Esophagus muscularis mucosa (tissue), 4 donors: ENCODE measurements at regions not wholly inside any gene's neighbourhood (a gene's known extent, or its start where the extent isn't known, plus 50 kb on each side); places are given as distances from the start of the nearest gene placed in this dataset.
"Not testable (repeated sequence)": the region's sequence is repeated elsewhere in the genome, so short reads cannot be mapped to it uniquely, and the experiment has no call there.

Source experiments
- DNase-seq: peaks from one replicate; pipeline ENCODE4 v3.0.0-alpha.2; 2017; ENCODE audit errors: extremely low spot score
- H3K27ac ChIP-seq, 4 donors: fragments of 200-600 bp; sonication (generic); replicated peaks in 1 of 4; 1 replicate in 3 of 4; 2 replicates in 1 of 4; pipeline ENCODE4 v1.5.1; 2016 to 2019; ENCODE audit warnings: mild to moderate bottlenecking in 1 of 4
- H3K27me3 ChIP-seq, 4 donors: fragments of 200-600 bp; sonication (generic); one replicate each; pipeline versions ENCODE4 v1.5.1 to v1.6.0; 2016 to 2019
- H3K36me3 ChIP-seq, 4 donors: fragments of 200-600 bp; sonication (generic); one replicate each; pipeline ENCODE4 v1.5.1; 2016 to 2019
- H3K4me1 ChIP-seq, 4 donors: fragments of 200-600 bp; sonication (generic); one replicate each; pipeline ENCODE4 v1.5.1; 2016 to 2019
- H3K4me3 ChIP-seq, 4 donors: fragments of 200-600 bp; sonication (generic); 1 replicate in 2 of 4; 2 replicates in 2 of 4; pipeline ENCODE4 v1.5.1; 2016 to 2019; ENCODE audit warnings: mild to moderate bottlenecking in 4 of 4, moderate library complexity in 1 of 4
- H3K9me3 ChIP-seq, 4 donors: fragments of 200-600 bp; sonication (generic); 1 replicate in 3 of 4; 2 replicates in 1 of 4; pipeline ENCODE4 v1.5.1; 2016 to 2019
- CTCF ChIP-seq, 3 experiments: fragments of 200-600 bp in 2 of 3; fragments of 450-650 bp in 1 of 3; sonication (generic) in 2 of 3; IDR thresholded peaks; one replicate each; pipeline ENCODE4 v1.5.1; 2017 to 2019; ENCODE audit warnings: antibody characterized with exemption in 3 of 3, mild to moderate bottlenecking in 2 of 3, moderate library complexity in 1 of 3
- EP300 ChIP-seq: sonication (generic); formaldehyde crosslinking; IDR thresholded peaks from one replicate; pipeline ENCODE4 v1.6.1; 2017; ENCODE audit warnings: antibody characterized with exemption
- POLR2A ChIP-seq: fragments of 450-650 bp; IDR thresholded peaks from one replicate; pipeline ENCODE4 v1.6.1; 2017; ENCODE audit warnings: antibody characterized with exemption, moderate library complexity, mild to moderate bottlenecking, low read depth
- POLR2AphosphoS5 ChIP-seq, 2 donors: sonication (generic); formaldehyde crosslinking; IDR thresholded peaks; one replicate each; pipeline ENCODE4 v1.6.1; 2017; ENCODE audit warnings: antibody characterized with exemption in 2 of 2
- WGBS: methylation state at CpG from one replicate; pipeline ENCODE4 v1.1.5; 2018; 5-methylcytosine and 5-hydroxymethylcytosine counted together
- intact Hi-C: fragments of 100-400 bp; cut with DNase I; formaldehyde crosslinking; loops from one replicate; pipeline ENCODE4 v1.15.1; 2023

GRCh38 chr7:47056731-47057130 is 525.2 kb downstream of the TNS3 start:
- no peak for DNase-seq

GRCh38 chr7:47052541-47053208 is 529.2 kb downstream of the TNS3 start:
- intact Hi-C loops, H3K9me3 ChIP-seq, H3K4me1 ChIP-seq, H3K27ac ChIP-seq, DNase-seq, H3K36me3 ChIP-seq: not testable (repeated sequence)
- Histone ChIP-seq H3K27me3 (peaks cover 0 to 10% (median 0%) of the 10 kb centered on the region in 4 donors), H3K4me3 (peak overlapping the region; percentile 33 to 49 (median 45))
- TF ChIP-seq CTCF (IDR thresholded peaks at IDR 0.05), result peak in 1 of 3 experiments; percentile 22
- 70% methylated on average over 2 of the region's 70 CpGs for WGBS

More at GRCh38 chr7:47056731-47057130, 525.2 kb downstream of the TNS3 start:
- TF ChIP-seq POLR2A, result no peak
- no peak for TF ChIP-seq POLR2AphosphoS5 (IDR thresholded peaks at IDR 0.05)
- no peak for TF ChIP-seq CTCF (IDR thresholded peaks at IDR 0.05)
- TF ChIP-seq EP300, result no peak
- Histone ChIP-seq H3K36me3 (no peaks in the 10 kb centered on the region), H3K4me1 (no peaks in the 10 kb centered on the region), H3K27me3 (peaks cover 0 to 10% (median 0%) of the 10 kb centered on the region in 4 donors), H3K27ac (no peak overlapping the region), H3K4me3 (no peak overlapping the region), H3K9me3 (peaks cover 0 to 6% (median 0%) of the 10 kb centered on the region in 4 donors)
- WGBS, result 75% methylated on average over 2 of the region's 2 CpGs
- intact Hi-C loops, result no loop called here

GRCh38 chr7:47049234-47049774 is 532.6 kb downstream of the TNS3 start:
- H3K27ac ChIP-seq, result no peak overlapping the region
- no peaks in the 10 kb centered on the region for H3K36me3 ChIP-seq
- H3K4me3 ChIP-seq, result no peak overlapping the region
- no peak for TF ChIP-seq CTCF (IDR thresholded peaks at IDR 0.05)
- TF ChIP-seq POLR2AphosphoS5 (IDR thresholded peaks at IDR 0.05), result no peak
- no peak for TF ChIP-seq POLR2A
- TF ChIP-seq EP300, result no peak
- intact Hi-C loops, result no loop called here
- peaks cover 0 to 10% (median 0%) of the 10 kb centered on the region in 4 donors for H3K27me3 ChIP-seq
- no peaks in the 10 kb centered on the region for H3K9me3 ChIP-seq
- DNase-seq, result peak; percentile 90
- H3K4me1 ChIP-seq, result peaks cover 28 to 33% (median 32%) of the 10 kb centered on the region in 4 donors
- 95% methylated on average over 13 of the region's 13 CpGs for WGBS

GRCh38 chr7:47047384-47047783 is 534.5 kb downstream of the TNS3 start:
- Histone ChIP-seq H3K4me3 (no peak overlapping the region), H3K9me3 (no peaks in the 10 kb centered on the region), H3K4me1 (peaks cover 28 to 35% (median 32%) of the 10 kb centered on the region in 4 donors), H3K27me3 (peaks cover 0 to 2% (median 0%) of the 10 kb centered on the region in 4 donors), H3K36me3 (no peaks in the 10 kb centered on the region), H3K27ac (no peak overlapping the region)
- 68% methylated on average over 2 of the region's 2 CpGs for WGBS
- DNase-seq, result no peak
- no peak for TF ChIP-seq CTCF (IDR thresholded peaks at IDR 0.05)
- no peak for TF ChIP-seq POLR2AphosphoS5 (IDR thresholded peaks at IDR 0.05)
- TF ChIP-seq POLR2A, result no peak
- TF ChIP-seq EP300, result no peak
- intact Hi-C loops, result no loop called here
